GM12878 (cell line): ENCODE measurements at regions not wholly inside any gene's neighbourhood (a gene's known extent, or its start where the extent isn't known, plus 50 kb on each side); places are given as distances from the start of the nearest gene placed in this dataset.

Experiments used
- ATAC-seq: fragments of 200-7000 bp; cut with Tn5 transposase; 3 replicates; pipeline ENCODE4 v1.9.1; 2020; ENCODE audit warnings: mild to moderate bottlenecking, moderate library complexity
- BruUV-seq: library from RNA; stranded (reverse); fragments of 400-500 nt; replicated peaks from 2 replicates; lab custom pipeline; 2021; lab: Mats Ljungman, UMichigan
- CTCF ChIA-PET: fragments of 300-600 bp; sonication (Branson Sonifier 250); formaldehyde crosslinking; extraction: SDS; loops from one replicate; lab custom pipeline; 2021; ENCODE audit warnings: inconsistent platforms; lab: Yijun Ruan, JAX
- POLR2A ChIA-PET: fragments of 350-600 bp; formaldehyde crosslinking; extraction: SDS; loops from one replicate; lab custom pipeline; 2021; ENCODE audit warnings: inconsistent platforms; lab: Charles Lee
- RAD21 ChIA-PET: fragments of 300-600 bp; sonication (Branson Sonifier 250); formaldehyde crosslinking; loops from one replicate; lab custom pipeline; 2023; ENCODE audit warnings: antibody characterized with exemption; ENCODE audit not compliant: unreplicated experiment; lab: Charles Lee
- SMC1A ChIA-PET: fragments of 300-600 bp; sonication (Branson Sonifier 250); formaldehyde crosslinking; loops from one replicate; lab custom pipeline; 2023; ENCODE audit not compliant: unreplicated experiment, uncharacterized antibody; lab: Charles Lee
- DNase-seq: peaks from one replicate; pipeline ENCODE4 v3.0.0-alpha.2; 2011; ENCODE audit warnings: low read depth, low spot score
- FAIRE-seq: peaks from 3 replicates; lab custom pipeline; 2011; peaks lifted over from hg19 to GRCh38; lab: Jason Lieb, UNC
- H2AFZ ChIP-seq: 2 replicates; pipeline ENCODE4 v1.6.0; 2011; ENCODE audit warnings: low read depth, low read length, control low read depth; ENCODE audit not compliant: control insufficient read depth
- H3K27ac ChIP-seq: 2 replicates; pipeline ENCODE4 v1.5.1; 2011; ENCODE audit warnings: control low read depth; ENCODE audit not compliant: control insufficient read depth, insufficient read depth
- H3K27me3 ChIP-seq, 2 experiments: replicated peaks in 1 of 2; 2 replicates each; pipeline versions ENCODE4 v1.6.0 to v1.6.1; 2011; ENCODE audit warnings: low read length in 1 of 2; ENCODE audit not compliant: control insufficient read depth in 2 of 2, insufficient read depth in 2 of 2
- H3K36me3 ChIP-seq, 2 experiments: 2 replicates each; pipeline ENCODE4 v1.5.1; 2011; ENCODE audit warnings: low read length in 1 of 2; ENCODE audit not compliant: control insufficient read depth in 2 of 2, insufficient read depth in 2 of 2
- H3K4me1 ChIP-seq: 2 replicates; pipeline ENCODE4 v1.6.1; 2011; ENCODE audit warnings: mild to moderate bottlenecking, low read length, moderate library complexity, mixed read lengths; ENCODE audit not compliant: control insufficient read depth, insufficient read depth
- H3K4me2 ChIP-seq: 2 replicates; pipeline ENCODE4 v1.6.0; 2011; ENCODE audit warnings: control low read depth; ENCODE audit not compliant: control insufficient read depth, insufficient read depth
- H3K4me3 ChIP-seq: fragments of 200-600 bp; sonication (generic); 2 replicates; pipeline ENCODE4 v1.5.1; 2016
- H3K79me2 ChIP-seq: 2 replicates; pipeline ENCODE4 v1.6.0; 2011; ENCODE audit warnings: low read length; ENCODE audit not compliant: control insufficient read depth, insufficient read depth
- H3K9ac ChIP-seq: 2 replicates; pipeline ENCODE4 v1.8.0; 2011; ENCODE audit warnings: low read length, control low read depth, mixed read lengths; ENCODE audit not compliant: control insufficient read depth, insufficient read depth
- H3K9me3 ChIP-seq: replicated peaks from 3 replicates; pipeline ENCODE4 v1.5.1; 2011; ENCODE audit warnings: mild to moderate bottlenecking, low read length; ENCODE audit not compliant: control insufficient read depth, insufficient read depth
- H4K20me1 ChIP-seq: 2 replicates; pipeline ENCODE4 v1.6.0; 2011; ENCODE audit not compliant: control insufficient read depth, insufficient read depth
- CBX5 ChIP-seq: sonication (generic); IDR thresholded peaks from 2 replicates; pipeline ENCODE4 v1.6.1; 2016; ENCODE audit warnings: low read depth, moderate library complexity, mild to moderate bottlenecking, inconsistent platforms
- CEBPB ChIP-seq, 2 experiments: fragments of 150-350 bp in 1 of 2; IDR thresholded peaks; 2 replicates each; pipeline ENCODE4 v1.6.1; 2012 to 2014; ENCODE audit warnings: low read depth in 2 of 2, low read length in 2 of 2, borderline replicate concordance in 1 of 2, inconsistent platforms in 1 of 2
- E4F1 ChIP-seq: fragments of 450-650 bp; IDR thresholded peaks from 2 replicates; pipeline ENCODE4 v1.6.1; 2018; ENCODE audit warnings: borderline replicate concordance, mild to moderate bottlenecking; ENCODE audit not compliant: partially characterized antibody
- FOXK2 ChIP-seq: fragments of 450-650 bp; IDR thresholded peaks from 2 replicates; pipeline ENCODE4 v1.6.1; 2017; ENCODE audit warnings: mild to moderate bottlenecking, moderate library complexity
- FOXM1 ChIP-seq: IDR thresholded peaks from 2 replicates; pipeline ENCODE4 v1.6.1; 2012; ENCODE audit warnings: low read depth, mild to moderate bottlenecking, inconsistent platforms, low read length, moderate library complexity
- MEF2A ChIP-seq: IDR thresholded peaks from 2 replicates; pipeline ENCODE4 v1.6.1; 2011; ENCODE audit warnings: low read depth, mild to moderate bottlenecking, low read length, moderate library complexity; ENCODE audit not compliant: insufficient read depth
- NFIC ChIP-seq: IDR thresholded peaks from 2 replicates; pipeline ENCODE4 v1.6.1; 2012; ENCODE audit warnings: low read depth, mild to moderate bottlenecking, inconsistent platforms, low read length, moderate library complexity
- PKNOX1 ChIP-seq: fragments of 450-650 bp; IDR thresholded peaks from 2 replicates; pipeline ENCODE4 v1.6.1; 2016; ENCODE audit warnings: mild to moderate bottlenecking
- POLR2AphosphoS2 ChIP-seq: IDR thresholded peaks from 2 replicates; pipeline ENCODE4 v1.6.1; 2011; ENCODE audit warnings: low read depth, mild to moderate bottlenecking, low read length, improper control_type of control experiment, moderate library complexity
- SRF ChIP-seq, 2 experiments: IDR thresholded peaks; 2 replicates each; pipeline ENCODE4 v1.6.1; 2011; ENCODE audit warnings: low read depth in 2 of 2, low read length in 2 of 2, mild to moderate bottlenecking in 1 of 2, moderate library complexity in 1 of 2
- STAT3 ChIP-seq: IDR thresholded peaks from 2 replicates; pipeline ENCODE4 v1.6.1; 2011; ENCODE audit warnings: low read depth, low read length, improper control_type of control experiment
- ZSCAN29 ChIP-seq: fragments of 450-650 bp; IDR thresholded peaks from 2 replicates; pipeline ENCODE4 v1.6.1; 2017; ENCODE audit warnings: mild to moderate bottlenecking, moderate library complexity
- WGBS: methylation state at CpG from one replicate; pipeline ENCODE4 v1.1.6; 2016; ENCODE audit warnings: low lambda C conversion rate; ENCODE audit not compliant: insufficient replicate concordance, insufficient coverage; ENCODE audit errors: missing lambda C conversion rate; 5-methylcytosine and 5-hydroxymethylcytosine counted together
- in situ Hi-C: fragments of 300-500 bp; cut with MboI; formaldehyde crosslinking; loops from 9 replicates; pipeline ENCODE4 v1.14.3; 2018; ENCODE audit warnings: mixed read lengths
- intact Hi-C: fragments of 100-400 bp; cut with micrococcal nuclease; formaldehyde crosslinking; loops from one replicate; pipeline ENCODE4 v1.14.2; 2022; ENCODE audit not compliant: unreplicated experiment
- TF ChIP-seq, protein P1 (sequence below): fragments of 450-650 bp; conservative IDR thresholded peaks from 2 replicates; pipeline ENCODE4 v1.6.1; 2017; ENCODE audit warnings: mild to moderate bottlenecking, moderate library complexity
- TF ChIP-seq, protein P2 (sequence below): IDR thresholded peaks from 2 replicates; pipeline ENCODE4 v1.6.1; 2012; ENCODE audit warnings: mild to moderate bottlenecking, low read depth, low read length

GRCh38 chr1:232728507-232729263, 76.5 kb upstream of the MAP10 start:
- no TSS peak for BruUV-seq
- no peaks in the 10 kb centered on the region; a peak in 1 of 4 replicates for H3K27me3 ChIP-seq
- CTCF ChIA-PET: no interaction called here
- POLR2A ChIA-PET: no interaction called here
- no peaks in the 10 kb centered on the region for H4K20me1 ChIP-seq
- SMC1A ChIA-PET: no interaction called here
- intact Hi-C loops: no loop called here
- in situ Hi-C loops: no loop called here
- ATAC-seq: no peak
- H3K79me2 ChIP-seq: no peaks in the 10 kb centered on the region
- no peak overlapping the region for H3K4me2 ChIP-seq
- WGBS: 18% methylated on average over 6 of the region's 6 CpGs
- RAD21 ChIA-PET: no interaction called here
- DNase-seq: no peak
- H3K9me3 ChIP-seq: no peaks in the 10 kb centered on the region
- no peak overlapping the region for H3K4me3 ChIP-seq
- H2AFZ ChIP-seq: no peak overlapping the region
- no peak overlapping the region for H3K9ac ChIP-seq
- H3K27ac ChIP-seq: no peak overlapping the region
- H3K4me1 ChIP-seq: no peaks in the 10 kb centered on the region
- no peak for FAIRE-seq
- H3K36me3 ChIP-seq: no peaks in the 10 kb centered on the region
- TF ChIP-seq, protein P1, sequence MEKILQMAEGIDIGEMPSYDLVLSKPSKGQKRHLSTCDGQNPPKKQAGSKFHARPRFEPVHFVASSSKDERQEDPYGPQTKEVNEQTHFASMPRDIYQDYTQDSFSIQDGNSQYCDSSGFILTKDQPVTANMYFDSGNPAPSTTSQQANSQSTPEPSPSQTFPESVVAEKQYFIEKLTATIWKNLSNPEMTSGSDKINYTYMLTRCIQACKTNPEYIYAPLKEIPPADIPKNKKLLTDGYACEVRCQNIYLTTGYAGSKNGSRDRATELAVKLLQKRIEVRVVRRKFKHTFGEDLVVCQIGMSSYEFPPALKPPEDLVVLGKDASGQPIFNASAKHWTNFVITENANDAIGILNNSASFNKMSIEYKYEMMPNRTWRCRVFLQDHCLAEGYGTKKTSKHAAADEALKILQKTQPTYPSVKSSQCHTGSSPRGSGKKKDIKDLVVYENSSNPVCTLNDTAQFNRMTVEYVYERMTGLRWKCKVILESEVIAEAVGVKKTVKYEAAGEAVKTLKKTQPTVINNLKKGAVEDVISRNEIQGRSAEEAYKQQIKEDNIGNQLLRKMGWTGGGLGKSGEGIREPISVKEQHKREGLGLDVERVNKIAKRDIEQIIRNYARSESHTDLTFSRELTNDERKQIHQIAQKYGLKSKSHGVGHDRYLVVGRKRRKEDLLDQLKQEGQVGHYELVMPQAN: no peak
- no peak for TF ChIP-seq FOXK2
- no peak for TF ChIP-seq CEBPB (IDR thresholded peaks at IDR 0.05; ENCODE audit: borderline replicate concordance in 1 of 2, low read depth in 2 of 2, low read length in 2 of 2)
- no peak for TF ChIP-seq SRF (IDR thresholded peaks at IDR 0.05; ENCODE audit: low read depth in 2 of 2, low read length in 2 of 2)
- no peak for TF ChIP-seq STAT3
- no peak for TF ChIP-seq POLR2AphosphoS2
- no peak for TF ChIP-seq FOXM1
- TF ChIP-seq, protein P2, sequence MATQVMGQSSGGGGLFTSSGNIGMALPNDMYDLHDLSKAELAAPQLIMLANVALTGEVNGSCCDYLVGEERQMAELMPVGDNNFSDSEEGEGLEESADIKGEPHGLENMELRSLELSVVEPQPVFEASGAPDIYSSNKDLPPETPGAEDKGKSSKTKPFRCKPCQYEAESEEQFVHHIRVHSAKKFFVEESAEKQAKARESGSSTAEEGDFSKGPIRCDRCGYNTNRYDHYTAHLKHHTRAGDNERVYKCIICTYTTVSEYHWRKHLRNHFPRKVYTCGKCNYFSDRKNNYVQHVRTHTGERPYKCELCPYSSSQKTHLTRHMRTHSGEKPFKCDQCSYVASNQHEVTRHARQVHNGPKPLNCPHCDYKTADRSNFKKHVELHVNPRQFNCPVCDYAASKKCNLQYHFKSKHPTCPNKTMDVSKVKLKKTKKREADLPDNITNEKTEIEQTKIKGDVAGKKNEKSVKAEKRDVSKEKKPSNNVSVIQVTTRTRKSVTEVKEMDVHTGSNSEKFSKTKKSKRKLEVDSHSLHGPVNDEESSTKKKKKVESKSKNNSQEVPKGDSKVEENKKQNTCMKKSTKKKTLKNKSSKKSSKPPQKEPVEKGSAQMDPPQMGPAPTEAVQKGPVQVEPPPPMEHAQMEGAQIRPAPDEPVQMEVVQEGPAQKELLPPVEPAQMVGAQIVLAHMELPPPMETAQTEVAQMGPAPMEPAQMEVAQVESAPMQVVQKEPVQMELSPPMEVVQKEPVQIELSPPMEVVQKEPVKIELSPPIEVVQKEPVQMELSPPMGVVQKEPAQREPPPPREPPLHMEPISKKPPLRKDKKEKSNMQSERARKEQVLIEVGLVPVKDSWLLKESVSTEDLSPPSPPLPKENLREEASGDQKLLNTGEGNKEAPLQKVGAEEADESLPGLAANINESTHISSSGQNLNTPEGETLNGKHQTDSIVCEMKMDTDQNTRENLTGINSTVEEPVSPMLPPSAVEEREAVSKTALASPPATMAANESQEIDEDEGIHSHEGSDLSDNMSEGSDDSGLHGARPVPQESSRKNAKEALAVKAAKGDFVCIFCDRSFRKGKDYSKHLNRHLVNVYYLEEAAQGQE: no peak
- no peak for TF ChIP-seq ZSCAN29
- no peak for TF ChIP-seq MEF2A
- TF ChIP-seq CBX5: no peak
- TF ChIP-seq PKNOX1: no peak
- no peak for TF ChIP-seq E4F1
- no peak for TF ChIP-seq NFIC
